Hepatocyte (in vitro differentiated cells): ENCODE measurements at regions not wholly inside any gene's neighbourhood (a gene's known extent, or its start where the extent isn't known, plus 50 kb on each side); places are given as distances from the start of the nearest gene placed in this dataset.

Experiments
- DNase-seq: peaks from one replicate; pipeline ENCODE4 v3.0.0-alpha.2; 2016; ENCODE audit warnings: low spot score
- H2AFZ ChIP-seq: fragments of 200-600 bp; sonication (generic); 2 replicates; pipeline ENCODE4 v1.6.0; 2016; ENCODE audit warnings: antibody characterized with exemption, mild to moderate bottlenecking
- H3K27ac ChIP-seq: fragments of 200-600 bp; sonication (generic); 2 replicates; pipeline ENCODE4 v1.5.1; 2016; ENCODE audit warnings: mild to moderate bottlenecking
- H3K27me3 ChIP-seq: fragments of 200-600 bp; sonication (generic); 2 replicates; pipeline ENCODE4 v1.6.1; 2016
- H3K36me3 ChIP-seq: fragments of 200-600 bp; sonication (generic); replicated peaks from 2 replicates; pipeline ENCODE4 v1.5.1; 2016; ENCODE audit warnings: low read depth; ENCODE audit not compliant: insufficient read depth
- H3K4me1 ChIP-seq: fragments of 200-600 bp; sonication (generic); 2 replicates; pipeline ENCODE4 v1.5.1; 2016; ENCODE audit warnings: mild to moderate bottlenecking, moderate library complexity; ENCODE audit not compliant: insufficient read depth
- H3K4me2 ChIP-seq: fragments of 200-600 bp; sonication (generic); 2 replicates; pipeline ENCODE4 v1.6.0; 2016
- H3K4me3 ChIP-seq: fragments of 200-600 bp; sonication (generic); 2 replicates; pipeline ENCODE4 v1.5.1; 2016; ENCODE audit warnings: mild to moderate bottlenecking
- H3K79me2 ChIP-seq: fragments of 200-600 bp; sonication (generic); 2 replicates; pipeline ENCODE4 v1.6.0; 2017; ENCODE audit warnings: mild to moderate bottlenecking
- H3K9me2 ChIP-seq: fragments of 200-600 bp; sonication (generic); replicated peaks from 2 replicates; pipeline ENCODE4 v1.6.0; 2017; ENCODE audit warnings: mild to moderate bottlenecking; ENCODE audit not compliant: insufficient read depth
- H3K9me3 ChIP-seq: fragments of 200-600 bp; sonication (generic); 2 replicates; pipeline ENCODE4 v1.5.1; 2016; ENCODE audit warnings: low read depth, mild to moderate bottlenecking
- H4K20me1 ChIP-seq: fragments of 200-600 bp; sonication (generic); 2 replicates; pipeline ENCODE4 v1.6.0; 2016; ENCODE audit warnings: mild to moderate bottlenecking; ENCODE audit not compliant: insufficient read depth, poor library complexity, severe bottlenecking
- CTCF ChIP-seq: fragments of 200-600 bp; sonication (generic); IDR thresholded peaks from 2 replicates; pipeline ENCODE4 v1.5.1; 2016; ENCODE audit warnings: antibody characterized with exemption, mild to moderate bottlenecking; ENCODE audit not compliant: poor library complexity
- EZH2 ChIP-seq: fragments of 200-600 bp; sonication (generic); IDR thresholded peaks from 2 replicates; pipeline ENCODE4 v1.6.1; 2016; ENCODE audit warnings: antibody characterized with exemption, mild to moderate bottlenecking, borderline replicate concordance
- EZH2phosphoT487 ChIP-seq: fragments of 200-600 bp; sonication (generic); IDR thresholded peaks from one replicate; pipeline ENCODE4 v1.6.1; 2018; ENCODE audit warnings: antibody characterized with exemption, mild to moderate bottlenecking, low read depth, moderate library complexity; ENCODE audit not compliant: unreplicated experiment, severe bottlenecking
- WGBS: methylation state at CpG from one replicate; pipeline ENCODE4 v1.1.6; 2016; ENCODE audit warnings: low lambda C conversion rate; ENCODE audit errors: missing lambda C conversion rate; 5-methylcytosine and 5-hydroxymethylcytosine counted together

DNA sequence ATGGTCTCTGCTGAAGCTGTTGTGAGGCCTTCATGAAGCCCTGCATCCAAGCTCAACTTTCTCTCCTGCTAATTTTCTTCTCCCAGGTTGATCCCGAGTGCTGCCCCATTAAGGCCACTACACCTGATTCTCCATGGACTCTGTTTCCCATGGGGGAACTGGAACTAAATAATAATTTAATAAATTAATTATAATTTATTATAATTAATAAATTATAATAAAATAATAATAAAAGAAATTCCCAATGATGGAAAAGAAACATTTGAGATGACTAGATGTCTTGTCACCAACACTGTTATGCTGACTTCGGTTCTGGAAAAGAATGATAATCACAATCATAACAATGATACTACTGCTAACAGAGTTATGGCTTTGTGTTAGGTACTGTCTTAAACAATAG is 211.2 kb upstream of the ZP4 start:
- no peak for TF ChIP-seq EZH2
- TF ChIP-seq EZH2phosphoT487, result no peak
- no peak for TF ChIP-seq CTCF
- Histone ChIP-seq H3K4me1 (no peaks in the 10 kb centered on the region), H4K20me1 (no peaks in the 10 kb centered on the region), H3K27me3 (no peaks in the 10 kb centered on the region), H3K9me2 (no peaks in the 10 kb centered on the region), H3K27ac (no peak overlapping the region), H3K36me3 (no peaks in the 10 kb centered on the region), H3K4me3 (no peak overlapping the region), H3K4me2 (no peak overlapping the region), H2AFZ (no peak overlapping the region), H3K9me3 (peaks cover 2% of the 10 kb centered on the region), H3K79me2 (no peaks in the 10 kb centered on the region)
- 84% methylated on average over 2 of the region's 2 CpGs for WGBS
- no peak for DNase-seq

GRCh38 chr1:238099871-238100270 is 209.1 kb upstream of the ZP4 start:
- no peak for DNase-seq

GRCh38 chr1:238089615-238090014 is 198.9 kb upstream of the ZP4 start:
- Histone ChIP-seq H3K36me3 (no peaks in the 10 kb centered on the region), H3K4me1 (no peaks in the 10 kb centered on the region), H3K9me2 (no peaks in the 10 kb centered on the region), H3K9me3 (no peaks in the 10 kb centered on the region), H2AFZ (no peak overlapping the region), H4K20me1 (no peaks in the 10 kb centered on the region), H3K4me2 (no peak overlapping the region), H3K4me3 (no peak overlapping the region), H3K27me3 (no peaks in the 10 kb centered on the region), H3K79me2 (no peaks in the 10 kb centered on the region), H3K27ac (no peak overlapping the region)
- no peak for DNase-seq
- TF ChIP-seq EZH2phosphoT487, result no peak
- TF ChIP-seq CTCF, result no peak
- TF ChIP-seq EZH2, result no peak

More at GRCh38 chr1:238099871-238100270, 209.1 kb upstream of the ZP4 start:
- Histone ChIP-seq H3K79me2 (no peaks in the 10 kb centered on the region), H3K9me3 (peaks cover 2% of the 10 kb centered on the region), H3K4me1 (no peaks in the 10 kb centered on the region), H4K20me1 (no peaks in the 10 kb centered on the region), H3K27ac (no peak overlapping the region), H3K9me2 (no peaks in the 10 kb centered on the region), H3K4me3 (no peak overlapping the region), H3K36me3 (no peaks in the 10 kb centered on the region), H2AFZ (no peak overlapping the region), H3K4me2 (no peak overlapping the region), H3K27me3 (no peaks in the 10 kb centered on the region)
- TF ChIP-seq EZH2 (no peak), CTCF (no peak), EZH2phosphoT487 (no peak)
- 98% methylated on average over 2 of the region's 2 CpGs for WGBS

DNA sequence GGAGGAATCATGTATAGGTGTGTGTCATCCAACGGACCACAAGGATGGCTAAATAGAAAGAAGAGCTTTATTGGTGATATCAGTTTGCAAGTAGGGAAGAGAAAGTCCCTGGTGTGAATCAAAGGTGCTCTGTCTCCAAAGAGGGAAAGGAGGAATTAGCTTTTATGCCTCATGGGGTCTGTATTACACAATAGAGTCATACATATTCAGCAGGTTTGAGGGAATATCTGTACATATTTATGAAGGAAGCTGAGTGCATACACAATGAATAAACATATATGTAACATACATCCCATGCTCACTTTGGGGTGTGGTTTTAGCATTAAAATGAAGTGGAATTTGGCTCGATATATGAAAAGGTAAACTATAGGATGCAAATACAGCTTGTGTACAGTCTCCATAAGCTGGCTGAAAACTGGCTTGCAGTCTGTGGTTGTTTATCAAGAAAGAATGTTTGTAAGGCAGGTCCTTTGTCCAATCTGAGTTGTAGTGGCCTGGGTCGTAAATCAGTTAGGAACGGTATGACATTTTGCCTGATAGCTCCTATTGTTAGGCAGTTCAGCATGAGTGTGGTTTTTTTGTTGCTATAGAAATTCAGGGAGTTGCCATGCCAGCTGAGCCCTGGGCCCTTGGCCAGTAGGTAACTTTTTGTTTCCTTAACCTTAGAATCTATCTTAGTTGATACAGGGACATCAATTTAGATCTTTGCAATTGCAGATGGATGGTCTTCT is 198.0 kb upstream of the ZP4 start:
- Histone ChIP-seq H3K79me2 (no peaks in the 10 kb centered on the region), H2AFZ (no peak overlapping the region), H3K4me3 (no peak overlapping the region), H3K27me3 (no peaks in the 10 kb centered on the region), H3K4me2 (no peak overlapping the region), H3K4me1 (no peaks in the 10 kb centered on the region), H3K36me3 (no peaks in the 10 kb centered on the region), H4K20me1 (no peaks in the 10 kb centered on the region), H3K9me3 (no peaks in the 10 kb centered on the region), H3K27ac (no peak overlapping the region), H3K9me2 (no peaks in the 10 kb centered on the region)
- 59% methylated on average over 4 of the region's 4 CpGs for WGBS
- TF ChIP-seq CTCF (no peak), EZH2phosphoT487 (no peak), EZH2 (no peak)
- no peak for DNase-seq
